ENCODE measurements at regions not wholly inside any gene's neighbourhood (a gene's known extent, or its start where the extent isn't known, plus 50 kb on each side); places are given as distances from the start of the nearest gene placed in this dataset.
A peak's percentile ranks its signal among the peaks of the same experiment; 100 is the strongest.
"Not testable (repeated sequence)": the region's sequence is repeated elsewhere in the genome, so short reads cannot be mapped to it uniquely, and the experiment has no call there.

DNA sequence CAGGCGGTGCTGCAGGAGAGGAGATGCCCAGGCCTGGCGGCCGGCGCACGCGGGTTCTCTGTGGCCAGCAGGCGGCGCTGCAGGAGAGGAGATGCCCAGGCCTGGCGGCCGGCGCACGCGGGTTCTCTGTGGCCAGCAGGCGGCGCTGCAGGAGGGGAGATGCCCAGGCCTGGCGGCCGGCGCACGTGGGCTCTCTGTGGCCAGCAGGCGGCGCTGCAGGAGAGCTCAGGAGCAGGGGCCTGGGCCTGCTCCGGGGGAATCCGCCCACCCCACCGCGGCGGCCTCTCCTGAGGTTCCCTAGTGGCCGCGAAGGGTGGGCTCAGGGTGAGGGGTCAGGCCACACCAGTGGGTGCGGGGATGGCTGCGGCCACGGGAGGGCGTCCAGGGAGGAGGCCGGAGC lies 75.9 kb downstream of the OR4F16 start:
- not testable (repeated sequence) for H3K27me3 Mint-ChIP-seq; H3K27ac Mint-ChIP-seq; H3K4me3 Mint-ChIP-seq; DNase-seq (ENCODE audit: extremely low spot score, unreplicated experiment); H3K36me3 Mint-ChIP-seq; H3K9me3 Mint-ChIP-seq; H3K4me1 Mint-ChIP-seq (ENCODE audit: unreplicated experiment)

GRCh38 chr1:609161-609560 lies 77.3 kb downstream of the OR4F16 start:
- DNase-seq (ENCODE audit: extremely low spot score, unreplicated experiment); H3K36me3 Mint-ChIP-seq; H3K4me1 Mint-ChIP-seq (ENCODE audit: unreplicated experiment); H3K27me3 Mint-ChIP-seq; H3K4me3 Mint-ChIP-seq; H3K27ac Mint-ChIP-seq; H3K9me3 Mint-ChIP-seq: not testable (repeated sequence)

DNA sequence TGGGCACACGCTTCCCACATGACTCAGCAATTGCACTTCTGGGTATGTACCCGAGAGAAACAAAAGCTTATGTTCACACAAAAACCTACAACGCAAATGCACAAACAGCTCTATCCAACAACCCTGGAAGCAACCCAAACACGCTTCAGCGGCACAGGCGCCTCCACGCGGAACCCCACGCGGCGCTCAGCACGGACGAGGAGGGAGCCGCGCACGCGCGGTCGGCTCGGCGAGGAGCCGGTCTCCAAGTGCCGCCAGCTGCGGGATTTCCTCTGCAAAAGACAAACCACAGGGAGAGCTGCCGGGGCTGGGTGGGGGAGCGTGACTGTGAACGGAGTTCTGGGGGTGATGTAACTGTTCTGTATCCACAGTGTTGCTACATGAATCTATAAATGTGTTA lies 81.2 kb downstream of the OR4F16 start:
- H3K4me1 Mint-ChIP-seq (ENCODE audit: unreplicated experiment); H3K4me3 Mint-ChIP-seq; H3K27ac Mint-ChIP-seq; DNase-seq (ENCODE audit: extremely low spot score, unreplicated experiment); H3K9me3 Mint-ChIP-seq; H3K27me3 Mint-ChIP-seq; H3K36me3 Mint-ChIP-seq: not testable (repeated sequence)

- DNase-seq (ENCODE audit: extremely low spot score, unreplicated experiment); H3K27me3 Mint-ChIP-seq; H3K9me3 Mint-ChIP-seq; H3K4me3 Mint-ChIP-seq; H3K36me3 Mint-ChIP-seq; H3K27ac Mint-ChIP-seq; H3K4me1 Mint-ChIP-seq (ENCODE audit: unreplicated experiment): not testable (repeated sequence)
Observed at GRCh38 chr1:588211-588610, 98.2 kb downstream of the OR4F16 start.

- TF ChIP-seq CTCF (conservative IDR thresholded peaks at IDR 0.05) = peak; percentile 63
- H3K27ac Mint-ChIP-seq; H3K4me3 Mint-ChIP-seq; H3K4me1 Mint-ChIP-seq (ENCODE audit: unreplicated experiment); H3K27me3 Mint-ChIP-seq; H3K9me3 Mint-ChIP-seq; H3K36me3 Mint-ChIP-seq: not testable (repeated sequence)
- peak; percentile 78 for DNase-seq (ENCODE audit: extremely low spot score, unreplicated experiment)
Observed at GRCh38 chr1:585992-586391, 100.5 kb downstream of the OR4F16 start.

All from type B pancreatic cell (in vitro differentiated cells).